ENCODE measurements at regions not wholly inside any gene's neighbourhood (a gene's known extent, or its start where the extent isn't known, plus 50 kb on each side); places are given as distances from the start of the nearest gene placed in this dataset.

GRCh38 chr12:115172521-115172920, 488.5 kb upstream of the TBX3 start:
- Mint-ChIP-seq H3K36me3 (no peaks in the 10 kb centered on the region), H3K27me3 (peaks cover 0 to 6% (median 2%) of the 10 kb centered on the region in 5 donors), H3K9me3 (peaks cover 0 to 11% (median 4%) of the 10 kb centered on the region in 9 donors), H3K27ac (no peak overlapping the region), H3K4me3 (no peak overlapping the region), H3K4me1 (no peaks in the 10 kb centered on the region)
- no peak for DNase-seq
- no peak for ATAC-seq
- POLR2A ChIA-PET: no interaction called here

DNA sequence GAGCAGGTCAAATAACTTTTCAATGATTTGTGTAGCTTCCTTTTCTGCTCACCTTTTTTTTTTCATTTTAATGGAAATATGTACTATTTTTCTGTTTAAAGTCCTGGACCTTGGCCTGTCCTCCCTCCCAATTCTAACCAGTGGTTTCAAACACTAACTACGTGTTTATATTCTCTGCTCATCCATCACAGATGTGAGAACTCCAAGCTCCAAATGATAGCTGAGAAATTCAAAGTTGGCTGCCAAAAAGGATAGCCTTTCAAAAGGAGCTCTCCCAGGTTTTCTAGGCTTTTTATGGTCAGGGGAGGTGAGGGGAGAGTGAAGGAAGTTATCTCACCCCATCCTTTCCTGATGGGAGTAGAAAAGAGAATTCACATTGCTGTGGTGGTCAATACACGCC, 486.0 kb upstream of the TBX3 start:
- Mint-ChIP-seq H3K9me3 (peaks cover 0 to 16% (median 4%) of the 10 kb centered on the region in 9 donors), H3K36me3 (no peaks in the 10 kb centered on the region), H3K4me3 (no peak overlapping the region), H3K4me1 (no peaks in the 10 kb centered on the region), H3K27ac (no peak overlapping the region), H3K27me3 (peaks cover 0 to 9% (median 0%) of the 10 kb centered on the region in 5 donors)
- ATAC-seq (no peak), DNase-seq (no peak)
- POLR2A ChIA-PET: no interaction called here

GRCh38 chr12:115166698-115167315, 482.8 kb upstream of the TBX3 start:
- H3K9me3 Mint-ChIP-seq: peaks cover 0 to 16% (median 4%) of the 10 kb centered on the region in 9 donors
- H3K27me3 Mint-ChIP-seq: peaks cover 0 to 9% (median 0%) of the 10 kb centered on the region in 5 donors
- H3K27ac Mint-ChIP-seq: no peak overlapping the region
- DNase-seq (no peak), ATAC-seq (no peak)
- no peaks in the 10 kb centered on the region for H3K36me3 Mint-ChIP-seq
- H3K4me3 Mint-ChIP-seq: no peak overlapping the region
- no peaks in the 10 kb centered on the region for H3K4me1 Mint-ChIP-seq
- POLR2A ChIA-PET: no interaction called here

GRCh38 chr12:115163710-115164109, 479.7 kb upstream of the TBX3 start:
- H3K4me3 Mint-ChIP-seq: no peak overlapping the region
- no peak for DNase-seq
- H3K27me3 Mint-ChIP-seq: peaks cover 0 to 10% (median 0%) of the 10 kb centered on the region in 5 donors
- no peak overlapping the region for H3K27ac Mint-ChIP-seq
- ATAC-seq: no peak
- peaks cover 0 to 16% (median 4%) of the 10 kb centered on the region in 9 donors for H3K9me3 Mint-ChIP-seq
- H3K4me1 Mint-ChIP-seq: no peaks in the 10 kb centered on the region
- H3K36me3 Mint-ChIP-seq: no peaks in the 10 kb centered on the region
- POLR2A ChIA-PET: no interaction called here

DNA sequence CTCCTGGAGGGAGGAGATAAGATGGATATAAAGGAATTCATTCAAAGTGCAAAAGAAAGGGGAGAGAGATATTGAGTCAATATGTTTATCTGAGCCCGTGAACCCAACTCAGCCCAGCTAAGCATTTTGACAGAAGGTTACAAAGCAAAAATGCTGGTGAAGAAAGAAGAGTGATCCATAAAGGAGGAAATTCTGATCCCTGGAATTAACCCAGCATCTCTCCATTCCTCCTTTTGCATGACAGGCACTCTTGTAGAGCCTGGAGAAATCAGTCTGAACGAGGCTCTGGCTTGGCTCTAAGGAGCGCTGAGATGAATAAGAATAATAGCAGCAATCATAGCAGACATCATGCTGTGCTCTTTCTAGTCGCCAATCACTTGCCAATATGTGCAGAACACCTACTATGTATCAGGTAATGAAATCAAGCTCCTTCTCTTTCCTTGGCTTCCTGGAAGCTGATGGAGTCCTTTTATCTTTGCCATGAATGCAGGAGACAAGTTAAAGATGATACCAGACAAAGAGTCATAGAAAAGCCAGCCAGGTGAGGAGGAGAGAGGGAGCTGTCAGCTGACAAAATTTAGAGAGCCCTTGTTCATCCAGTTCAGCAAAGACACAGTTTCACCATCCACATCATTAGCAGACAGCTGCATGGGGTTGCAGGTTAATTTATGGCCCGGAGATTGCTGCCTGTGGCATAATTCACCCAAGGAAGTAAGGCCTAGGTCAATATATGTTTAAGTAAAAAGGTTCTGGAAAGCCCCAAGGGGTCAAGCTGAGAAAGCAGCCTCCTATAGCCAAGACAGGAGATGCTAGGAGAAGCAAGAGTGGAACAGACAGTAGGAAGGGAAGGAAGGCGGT, 476.5 kb upstream of the TBX3 start:
- no peak for DNase-seq
- Mint-ChIP-seq H3K9me3 (peaks cover 0 to 2% (median 0%) of the 10 kb centered on the region in 9 donors), H3K4me3 (no peak overlapping the region), H3K4me1 (no peaks in the 10 kb centered on the region), H3K36me3 (no peaks in the 10 kb centered on the region), H3K27me3 (peaks cover 0 to 4% (median 0%) of the 10 kb centered on the region in 5 donors), H3K27ac (no peak overlapping the region)
- ATAC-seq: no peak
- POLR2A ChIA-PET: no interaction called here

GRCh38 chr12:115158816-115159215, 474.8 kb upstream of the TBX3 start:
- H3K4me1 Mint-ChIP-seq: no peaks in the 10 kb centered on the region
- H3K4me3 Mint-ChIP-seq: no peak overlapping the region
- no peak for DNase-seq
- peaks cover 0 to 4% (median 0%) of the 10 kb centered on the region in 5 donors for H3K27me3 Mint-ChIP-seq
- no peaks in the 10 kb centered on the region for H3K36me3 Mint-ChIP-seq
- no peak for ATAC-seq
- H3K27ac Mint-ChIP-seq: no peak overlapping the region
- POLR2A ChIA-PET: no interaction called here
- peaks cover 0 to 5% (median 0%) of the 10 kb centered on the region in 9 donors for H3K9me3 Mint-ChIP-seq

- no peak overlapping the region for H3K4me3 Mint-ChIP-seq
- H3K27ac Mint-ChIP-seq: no peak overlapping the region
- POLR2A ChIA-PET: no interaction called here
- H3K9me3 Mint-ChIP-seq: peaks cover 0 to 5% (median 0%) of the 10 kb centered on the region in 9 donors
- H3K36me3 Mint-ChIP-seq: no peaks in the 10 kb centered on the region
- ATAC-seq (no peak), DNase-seq (no peak)
- no peaks in the 10 kb centered on the region for H3K4me1 Mint-ChIP-seq
- no peaks in the 10 kb centered on the region for H3K27me3 Mint-ChIP-seq
Observed at GRCh38 chr12:115155665-115156645, 472.0 kb upstream of the TBX3 start.

GRCh38 chr12:115149685-115150378, 465.9 kb upstream of the TBX3 start:
- Mint-ChIP-seq H3K27ac (no peak overlapping the region), H3K4me1 (no peaks in the 10 kb centered on the region), H3K36me3 (no peaks in the 10 kb centered on the region), H3K9me3 (peaks cover 0 to 35% (median 7%) of the 10 kb centered on the region in 9 donors), H3K27me3 (peaks cover 0 to 6% (median 0%) of the 10 kb centered on the region in 5 donors), H3K4me3 (no peak overlapping the region)
- POLR2A ChIA-PET: no interaction called here
- no peak for ATAC-seq
- DNase-seq: no peak

DNA sequence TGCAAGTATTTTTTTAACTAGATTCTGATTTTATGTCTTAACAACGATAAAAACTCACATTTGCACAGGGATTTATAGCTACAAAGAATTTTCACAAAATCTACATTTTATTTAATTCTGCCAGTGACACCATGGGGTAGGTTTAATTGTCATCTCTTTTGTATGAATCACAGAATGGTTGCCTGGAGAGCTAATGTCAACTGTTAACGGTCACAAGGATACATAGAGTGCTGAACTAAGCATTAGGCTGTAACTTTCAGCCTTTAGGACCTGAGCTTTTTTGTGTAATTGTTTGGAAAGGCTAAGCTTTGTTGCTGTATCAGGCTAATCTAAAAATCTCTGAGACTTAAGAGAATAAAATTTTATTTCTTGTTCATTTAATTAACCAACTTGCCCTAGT, 465.3 kb upstream of the TBX3 start:
- no peaks in the 10 kb centered on the region for H3K4me1 Mint-ChIP-seq
- H3K4me3 Mint-ChIP-seq: no peak overlapping the region
- peaks cover 0 to 35% (median 10%) of the 10 kb centered on the region in 9 donors for H3K9me3 Mint-ChIP-seq
- DNase-seq (no peak), ATAC-seq (no peak)
- POLR2A ChIA-PET: no interaction called here
- peaks cover 0 to 6% (median 0%) of the 10 kb centered on the region in 5 donors for H3K27me3 Mint-ChIP-seq
- peak overlapping the region in 1 of 10 donors; percentile 68 for H3K27ac Mint-ChIP-seq
- no peaks in the 10 kb centered on the region for H3K36me3 Mint-ChIP-seq

DNA sequence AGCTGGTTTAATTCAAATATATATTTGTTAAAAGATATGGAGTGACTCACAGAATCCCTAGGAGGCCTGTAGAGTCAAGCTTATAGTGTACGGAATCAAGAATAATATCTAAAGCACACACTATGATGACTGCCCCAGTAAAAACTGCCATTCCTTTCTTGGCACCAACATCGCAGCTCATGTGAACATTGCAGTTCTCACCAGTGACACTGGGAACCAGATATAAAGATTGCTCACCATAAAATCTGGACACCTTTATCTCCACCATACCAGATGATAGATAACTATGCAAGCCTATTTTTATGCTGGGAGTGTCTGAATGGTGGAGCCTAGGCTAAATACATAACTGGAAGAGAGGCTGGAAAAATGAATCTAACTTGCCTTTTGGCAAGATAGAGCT, 463.9 kb upstream of the TBX3 start:
- POLR2A ChIA-PET: no interaction called here
- ATAC-seq: no peak

DNA sequence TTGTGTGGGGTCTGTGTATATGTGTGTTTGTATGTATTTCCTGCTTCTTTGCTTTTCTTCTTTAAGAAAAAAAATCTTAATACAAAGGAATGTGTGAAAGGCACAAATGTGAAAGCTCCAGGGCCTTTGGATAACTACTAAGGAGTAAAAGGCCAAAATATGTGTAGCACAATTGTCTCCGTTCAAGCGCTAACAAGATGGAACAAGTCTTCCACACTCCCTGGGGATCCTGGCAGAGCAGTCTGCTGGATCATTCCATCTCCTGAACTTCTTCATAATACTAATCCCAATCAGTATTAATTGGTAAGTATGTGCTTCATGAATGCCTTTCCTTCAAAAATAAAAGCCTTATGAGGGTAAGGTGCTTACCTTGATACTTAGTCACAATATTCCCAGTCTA, 462.5 kb upstream of the TBX3 start:
- POLR2A ChIA-PET: no interaction called here
- Mint-ChIP-seq H3K4me3 (no peak overlapping the region), H3K27me3 (peaks cover 0 to 6% (median 0%) of the 10 kb centered on the region in 5 donors), H3K36me3 (no peaks in the 10 kb centered on the region), H3K4me1 (no peaks in the 10 kb centered on the region), H3K27ac (no peak overlapping the region), H3K9me3 (peaks cover 0 to 35% (median 8%) of the 10 kb centered on the region in 9 donors)
- no peak for DNase-seq
- no peak for ATAC-seq

More for the DNA sequence above, 463.9 kb upstream of the TBX3 start:
- Mint-ChIP-seq H3K27me3 (peaks cover 0 to 6% (median 0%) of the 10 kb centered on the region in 5 donors), H3K4me1 (no peaks in the 10 kb centered on the region), H3K27ac (no peak overlapping the region), H3K36me3 (no peaks in the 10 kb centered on the region), H3K9me3 (peaks cover 0 to 35% (median 8%) of the 10 kb centered on the region in 9 donors), H3K4me3 (no peak overlapping the region)
- no peak for DNase-seq

DNA sequence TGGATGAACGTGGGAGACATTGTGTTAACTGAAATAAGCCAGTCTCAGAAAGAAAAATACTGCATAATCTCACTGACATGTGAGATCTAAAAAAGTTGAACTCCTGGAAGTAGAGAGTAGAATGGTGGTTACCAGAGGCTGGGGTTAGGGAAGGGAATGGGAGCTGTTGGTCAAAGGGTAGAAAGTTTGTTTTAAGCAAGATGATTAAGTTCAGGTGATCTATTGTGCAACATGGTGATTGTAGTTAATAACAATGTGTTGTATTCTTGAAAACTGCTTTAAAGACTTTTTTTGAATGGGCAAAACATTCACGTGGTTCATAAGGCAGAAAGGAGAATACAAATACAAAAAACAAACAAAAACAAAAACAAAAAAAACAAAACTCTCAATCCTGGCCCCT, 460.4 kb upstream of the TBX3 start:
- DNase-seq (no peak), ATAC-seq (no peak)
- no peak overlapping the region for H3K4me3 Mint-ChIP-seq
- peaks cover 0 to 33% (median 6%) of the 10 kb centered on the region in 9 donors for H3K9me3 Mint-ChIP-seq
- H3K36me3 Mint-ChIP-seq: no peaks in the 10 kb centered on the region
- peaks cover 0 to 6% (median 0%) of the 10 kb centered on the region in 5 donors for H3K27me3 Mint-ChIP-seq
- H3K27ac Mint-ChIP-seq: no peak overlapping the region
- no peaks in the 10 kb centered on the region for H3K4me1 Mint-ChIP-seq
- POLR2A ChIA-PET: no interaction called here
